Ovary (tissue), 3 donors: ENCODE measurements at regions not wholly inside any gene's neighbourhood (a gene's known extent, or its start where the extent isn't known, plus 50 kb on each side); places are given as distances from the start of the nearest gene placed in this dataset.

Experiments used
- POLR2A ChIP-seq: fragments of 450-650 bp; IDR thresholded peaks from one replicate; pipeline ENCODE4 v1.6.1; 2017; ENCODE audit warnings: antibody characterized with exemption, mild to moderate bottlenecking, moderate library complexity
- TF ChIP-seq, protein P1 (sequence below), 3 donors: fragments of 450-650 bp in 2 of 3; fragments of 200-600 bp in 1 of 3; IDR thresholded peaks; one replicate each; pipeline versions ENCODE4 v1.5.1 to v1.8.0; 2016 to 2022; ENCODE audit warnings: antibody characterized with exemption in 3 of 3, mild to moderate bottlenecking in 1 of 3
- donor health status: DM: no; HTN: no; CAD: no.

DNA sequence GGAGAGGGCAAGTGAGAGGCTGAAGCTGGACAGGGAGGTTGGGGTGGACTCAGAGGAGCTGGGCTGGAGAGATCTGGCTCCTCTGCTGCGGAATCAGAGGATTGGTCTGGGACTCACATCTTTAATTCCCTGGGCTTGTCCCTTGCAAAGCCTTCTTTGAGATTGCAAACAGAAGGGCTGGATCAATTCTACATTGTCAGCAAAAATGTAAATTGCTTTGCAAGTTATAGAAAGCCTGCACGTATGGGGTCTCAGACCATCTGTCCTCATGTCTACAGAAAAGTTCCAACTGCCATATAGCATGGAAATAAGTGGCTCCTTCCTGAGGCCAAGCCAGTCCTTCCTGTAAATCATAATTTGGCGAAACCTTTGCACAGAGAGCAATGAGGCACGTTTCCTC is 449.6 kb downstream of the UBE2NL start:
- TF ChIP-seq, protein P1, sequence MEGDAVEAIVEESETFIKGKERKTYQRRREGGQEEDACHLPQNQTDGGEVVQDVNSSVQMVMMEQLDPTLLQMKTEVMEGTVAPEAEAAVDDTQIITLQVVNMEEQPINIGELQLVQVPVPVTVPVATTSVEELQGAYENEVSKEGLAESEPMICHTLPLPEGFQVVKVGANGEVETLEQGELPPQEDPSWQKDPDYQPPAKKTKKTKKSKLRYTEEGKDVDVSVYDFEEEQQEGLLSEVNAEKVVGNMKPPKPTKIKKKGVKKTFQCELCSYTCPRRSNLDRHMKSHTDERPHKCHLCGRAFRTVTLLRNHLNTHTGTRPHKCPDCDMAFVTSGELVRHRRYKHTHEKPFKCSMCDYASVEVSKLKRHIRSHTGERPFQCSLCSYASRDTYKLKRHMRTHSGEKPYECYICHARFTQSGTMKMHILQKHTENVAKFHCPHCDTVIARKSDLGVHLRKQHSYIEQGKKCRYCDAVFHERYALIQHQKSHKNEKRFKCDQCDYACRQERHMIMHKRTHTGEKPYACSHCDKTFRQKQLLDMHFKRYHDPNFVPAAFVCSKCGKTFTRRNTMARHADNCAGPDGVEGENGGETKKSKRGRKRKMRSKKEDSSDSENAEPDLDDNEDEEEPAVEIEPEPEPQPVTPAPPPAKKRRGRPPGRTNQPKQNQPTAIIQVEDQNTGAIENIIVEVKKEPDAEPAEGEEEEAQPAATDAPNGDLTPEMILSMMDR (IDR thresholded peaks at IDR 0.05): no peak
- no peak for TF ChIP-seq POLR2A
